Neural cell (in vitro differentiated cells): ENCODE measurements at regions not wholly inside any gene's neighbourhood (a gene's known extent, or its start where the extent isn't known, plus 50 kb on each side); places are given as distances from the start of the nearest gene placed in this dataset.
"Not testable (repeated sequence)": the region's sequence is repeated elsewhere in the genome, so short reads cannot be mapped to it uniquely, and the experiment has no call there.

Source experiments
- H2AFZ ChIP-seq: fragments of 200-600, 300-800 bp; sonication (generic), shearing (Covaris generic); 2 replicates; pipeline ENCODE4 v1.6.0; 2014; ENCODE audit warnings: low read depth, mild to moderate bottlenecking, antibody characterized with exemption, low read length, moderate library complexity
- H3F3A ChIP-seq: fragments of 200-600 bp; shearing (Covaris generic); 2 replicates; pipeline ENCODE4 v1.6.1; 2016; ENCODE audit warnings: mild to moderate bottlenecking, moderate library complexity, mixed read lengths, antibody characterized with exemption, low read length; ENCODE audit not compliant: insufficient read depth, poor library complexity, severe bottlenecking
- H3K27ac ChIP-seq: fragments of 200-600, 300-800 bp; sonication (generic), shearing (Covaris generic); 2 replicates; pipeline ENCODE4 v1.5.1; 2014; ENCODE audit warnings: mild to moderate bottlenecking, low read length, moderate library complexity
- H3K27me3 ChIP-seq: fragments of 300-800, 200-600 bp; sonication (generic), shearing (Covaris generic); 2 replicates; pipeline ENCODE4 v1.6.0; 2014; ENCODE audit warnings: mild to moderate bottlenecking, low read depth, low read length, moderate library complexity; ENCODE audit not compliant: insufficient read depth
- H3K36me3 ChIP-seq: fragments of 300-800, 200-600 bp; sonication (generic), shearing (Covaris generic); 2 replicates; pipeline ENCODE4 v1.5.1; 2014; ENCODE audit warnings: mild to moderate bottlenecking, antibody characterized with exemption, low read length, moderate library complexity; ENCODE audit not compliant: insufficient read depth
- H3K4me2 ChIP-seq: fragments of 300-800, 200-600 bp; sonication (generic), shearing (Covaris generic); 2 replicates; pipeline ENCODE4 v1.6.0; 2014; ENCODE audit warnings: mild to moderate bottlenecking, low read length
- H3K4me3 ChIP-seq: fragments of 300-800, 200-600 bp; sonication (generic), shearing (Covaris generic); 2 replicates; pipeline ENCODE4 v1.5.1; 2014; ENCODE audit warnings: mild to moderate bottlenecking, low read length, moderate library complexity
- H3K79me2 ChIP-seq: fragments of 200-600 bp; shearing (Covaris generic); replicated peaks from 2 replicates; pipeline ENCODE4 v1.6.0; 2014; ENCODE audit warnings: mild to moderate bottlenecking, low read length, moderate library complexity; ENCODE audit not compliant: insufficient read depth
- H3K9ac ChIP-seq: fragments of 300-800, 200-600 bp; sonication (generic), shearing (Covaris generic); 2 replicates; pipeline ENCODE4 v1.6.1; 2016; ENCODE audit warnings: mild to moderate bottlenecking, low read length, mixed read lengths
- H3K9me2 ChIP-seq: fragments of 200-600 bp; shearing (Covaris generic); 2 replicates; pipeline ENCODE4 v1.6.1; 2016; ENCODE audit warnings: mild to moderate bottlenecking, low read length, mixed read lengths; ENCODE audit not compliant: insufficient read depth
- H3K9me3 ChIP-seq: fragments of 200-600, 300-800 bp; sonication (generic), shearing (Covaris generic); 2 replicates; pipeline ENCODE4 v1.6.1; 2016; ENCODE audit warnings: mild to moderate bottlenecking, mixed run types, low read length, moderate library complexity, mixed read lengths
- H4K20me1 ChIP-seq: fragments of 200-600 bp; shearing (Covaris generic); 2 replicates; pipeline ENCODE4 v1.6.1; 2016; ENCODE audit warnings: mild to moderate bottlenecking, mixed run types; ENCODE audit not compliant: insufficient read depth
- EP300 ChIP-seq: fragments of 450-650 bp; conservative IDR thresholded peaks from 2 replicates; pipeline ENCODE4 v1.6.1; 2014; ENCODE audit warnings: antibody characterized with exemption, mild to moderate bottlenecking, moderate library complexity; ENCODE audit not compliant: poor library complexity, severe bottlenecking
- EZH2 ChIP-seq: fragments of 200-600, 300-800 bp; shearing (Covaris generic), sonication (generic); IDR thresholded peaks from 2 replicates; pipeline ENCODE4 v1.6.1; 2014; ENCODE audit warnings: antibody characterized with exemption, low read length, borderline replicate concordance, mild to moderate bottlenecking; ENCODE audit not compliant: insufficient read depth, poor library complexity, severe bottlenecking
- MXI1 ChIP-seq: fragments of 450-650 bp; conservative IDR thresholded peaks from 2 replicates; pipeline ENCODE4 v1.6.1; 2014; ENCODE audit warnings: antibody characterized with exemption, mild to moderate bottlenecking; ENCODE audit not compliant: poor library complexity, severe bottlenecking
- POLR2AphosphoS5 ChIP-seq: IDR thresholded peaks from 2 replicates; pipeline ENCODE4 v1.6.1; 2012
- RAD21 ChIP-seq: fragments of 450-650 bp; conservative IDR thresholded peaks from 2 replicates; pipeline ENCODE4 v1.6.1; 2014; ENCODE audit warnings: antibody characterized with exemption, mild to moderate bottlenecking, moderate library complexity
- SMC3 ChIP-seq: fragments of 450-650 bp; conservative IDR thresholded peaks from 2 replicates; pipeline ENCODE4 v1.6.1; 2014; ENCODE audit warnings: antibody characterized with exemption, mild to moderate bottlenecking, moderate library complexity; ENCODE audit not compliant: poor library complexity
- TAF1 ChIP-seq: IDR thresholded peaks from 2 replicates; pipeline ENCODE4 v1.6.1; 2012; ENCODE audit warnings: low read depth
- TF ChIP-seq, protein P1 (sequence below): IDR thresholded peaks from 2 replicates; pipeline ENCODE4 v1.6.1; 2012; ENCODE audit warnings: borderline replicate concordance
- TF ChIP-seq, protein P2 (sequence below): fragments of 450-650 bp; IDR thresholded peaks from 2 replicates; pipeline ENCODE4 v1.5.1; 2014; ENCODE audit warnings: antibody characterized with exemption, mild to moderate bottlenecking, moderate library complexity; ENCODE audit not compliant: poor library complexity, severe bottlenecking

- no peak overlapping the region for H3K27ac ChIP-seq
- H3K9me2 ChIP-seq, result no peaks in the 10 kb centered on the region
- H3K4me3 ChIP-seq, result no peak overlapping the region
- no peaks in the 10 kb centered on the region for H3K79me2 ChIP-seq
- H3K9ac ChIP-seq, result no peak overlapping the region
- no peaks in the 10 kb centered on the region for H4K20me1 ChIP-seq
- H2AFZ ChIP-seq, result no peak overlapping the region
- H3F3A ChIP-seq, result no peaks in the 10 kb centered on the region
- no peak overlapping the region for H3K4me2 ChIP-seq
- no peaks in the 10 kb centered on the region for H3K9me3 ChIP-seq
- TF ChIP-seq RAD21, result no peak
- TF ChIP-seq EP300, result no peak
- TF ChIP-seq POLR2AphosphoS5, result no peak
- TF ChIP-seq, protein P1, sequence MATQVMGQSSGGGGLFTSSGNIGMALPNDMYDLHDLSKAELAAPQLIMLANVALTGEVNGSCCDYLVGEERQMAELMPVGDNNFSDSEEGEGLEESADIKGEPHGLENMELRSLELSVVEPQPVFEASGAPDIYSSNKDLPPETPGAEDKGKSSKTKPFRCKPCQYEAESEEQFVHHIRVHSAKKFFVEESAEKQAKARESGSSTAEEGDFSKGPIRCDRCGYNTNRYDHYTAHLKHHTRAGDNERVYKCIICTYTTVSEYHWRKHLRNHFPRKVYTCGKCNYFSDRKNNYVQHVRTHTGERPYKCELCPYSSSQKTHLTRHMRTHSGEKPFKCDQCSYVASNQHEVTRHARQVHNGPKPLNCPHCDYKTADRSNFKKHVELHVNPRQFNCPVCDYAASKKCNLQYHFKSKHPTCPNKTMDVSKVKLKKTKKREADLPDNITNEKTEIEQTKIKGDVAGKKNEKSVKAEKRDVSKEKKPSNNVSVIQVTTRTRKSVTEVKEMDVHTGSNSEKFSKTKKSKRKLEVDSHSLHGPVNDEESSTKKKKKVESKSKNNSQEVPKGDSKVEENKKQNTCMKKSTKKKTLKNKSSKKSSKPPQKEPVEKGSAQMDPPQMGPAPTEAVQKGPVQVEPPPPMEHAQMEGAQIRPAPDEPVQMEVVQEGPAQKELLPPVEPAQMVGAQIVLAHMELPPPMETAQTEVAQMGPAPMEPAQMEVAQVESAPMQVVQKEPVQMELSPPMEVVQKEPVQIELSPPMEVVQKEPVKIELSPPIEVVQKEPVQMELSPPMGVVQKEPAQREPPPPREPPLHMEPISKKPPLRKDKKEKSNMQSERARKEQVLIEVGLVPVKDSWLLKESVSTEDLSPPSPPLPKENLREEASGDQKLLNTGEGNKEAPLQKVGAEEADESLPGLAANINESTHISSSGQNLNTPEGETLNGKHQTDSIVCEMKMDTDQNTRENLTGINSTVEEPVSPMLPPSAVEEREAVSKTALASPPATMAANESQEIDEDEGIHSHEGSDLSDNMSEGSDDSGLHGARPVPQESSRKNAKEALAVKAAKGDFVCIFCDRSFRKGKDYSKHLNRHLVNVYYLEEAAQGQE, result no peak
- no peak for TF ChIP-seq EZH2
- TF ChIP-seq, protein P2, sequence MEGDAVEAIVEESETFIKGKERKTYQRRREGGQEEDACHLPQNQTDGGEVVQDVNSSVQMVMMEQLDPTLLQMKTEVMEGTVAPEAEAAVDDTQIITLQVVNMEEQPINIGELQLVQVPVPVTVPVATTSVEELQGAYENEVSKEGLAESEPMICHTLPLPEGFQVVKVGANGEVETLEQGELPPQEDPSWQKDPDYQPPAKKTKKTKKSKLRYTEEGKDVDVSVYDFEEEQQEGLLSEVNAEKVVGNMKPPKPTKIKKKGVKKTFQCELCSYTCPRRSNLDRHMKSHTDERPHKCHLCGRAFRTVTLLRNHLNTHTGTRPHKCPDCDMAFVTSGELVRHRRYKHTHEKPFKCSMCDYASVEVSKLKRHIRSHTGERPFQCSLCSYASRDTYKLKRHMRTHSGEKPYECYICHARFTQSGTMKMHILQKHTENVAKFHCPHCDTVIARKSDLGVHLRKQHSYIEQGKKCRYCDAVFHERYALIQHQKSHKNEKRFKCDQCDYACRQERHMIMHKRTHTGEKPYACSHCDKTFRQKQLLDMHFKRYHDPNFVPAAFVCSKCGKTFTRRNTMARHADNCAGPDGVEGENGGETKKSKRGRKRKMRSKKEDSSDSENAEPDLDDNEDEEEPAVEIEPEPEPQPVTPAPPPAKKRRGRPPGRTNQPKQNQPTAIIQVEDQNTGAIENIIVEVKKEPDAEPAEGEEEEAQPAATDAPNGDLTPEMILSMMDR, result no peak
- no peak for TF ChIP-seq TAF1
- TF ChIP-seq SMC3, result no peak
- TF ChIP-seq MXI1, result no peak
- H3K27me3 ChIP-seq, result no peaks in the 10 kb centered on the region
- H3K36me3 ChIP-seq, result no peaks in the 10 kb centered on the region
These were observed 2662.9 kb upstream of the PCDH20 start for GRCh38 chr13:64078480-64078936.

DNA sequence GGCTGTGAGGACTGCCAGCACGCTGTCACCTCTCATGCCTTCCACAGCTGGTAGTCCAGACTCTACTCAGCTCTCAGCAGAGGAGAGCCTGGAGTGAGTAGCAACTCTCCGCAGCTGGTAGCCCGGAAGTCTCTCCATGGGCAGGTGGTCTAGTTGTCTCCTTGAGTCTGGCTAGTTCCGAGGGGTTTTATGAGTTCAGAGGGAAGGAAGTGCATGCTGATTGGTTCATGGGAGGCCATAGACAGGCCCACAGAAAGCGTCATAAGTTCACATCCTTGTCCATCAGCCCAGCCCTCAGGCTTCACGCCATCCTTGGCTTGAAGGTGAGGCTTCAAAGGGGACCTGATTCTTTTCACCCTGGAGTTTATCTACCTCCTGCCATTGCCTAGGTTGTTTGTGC is 2662.4 kb upstream of the PCDH20 start:
- Histone ChIP-seq H4K20me1 (no peaks in the 10 kb centered on the region), H2AFZ (no peak overlapping the region), H3K4me3 (no peak overlapping the region), H3K9ac (no peak overlapping the region), H3K9me2 (no peaks in the 10 kb centered on the region), H3K36me3 (no peaks in the 10 kb centered on the region), H3K4me2 (no peak overlapping the region), H3K27me3 (no peaks in the 10 kb centered on the region), H3K9me3 (no peaks in the 10 kb centered on the region), H3K27ac (no peak overlapping the region), H3K79me2 (no peaks in the 10 kb centered on the region), H3F3A (no peaks in the 10 kb centered on the region)
- no peak for TF ChIP-seq TAF1
- no peak for TF ChIP-seq POLR2AphosphoS5
- no peak for TF ChIP-seq RAD21
- TF ChIP-seq, protein P2, result no peak
- TF ChIP-seq MXI1, result no peak
- TF ChIP-seq, protein P1, result no peak
- TF ChIP-seq EZH2, result no peak
- no peak for TF ChIP-seq SMC3
- TF ChIP-seq EP300, result no peak

DNA sequence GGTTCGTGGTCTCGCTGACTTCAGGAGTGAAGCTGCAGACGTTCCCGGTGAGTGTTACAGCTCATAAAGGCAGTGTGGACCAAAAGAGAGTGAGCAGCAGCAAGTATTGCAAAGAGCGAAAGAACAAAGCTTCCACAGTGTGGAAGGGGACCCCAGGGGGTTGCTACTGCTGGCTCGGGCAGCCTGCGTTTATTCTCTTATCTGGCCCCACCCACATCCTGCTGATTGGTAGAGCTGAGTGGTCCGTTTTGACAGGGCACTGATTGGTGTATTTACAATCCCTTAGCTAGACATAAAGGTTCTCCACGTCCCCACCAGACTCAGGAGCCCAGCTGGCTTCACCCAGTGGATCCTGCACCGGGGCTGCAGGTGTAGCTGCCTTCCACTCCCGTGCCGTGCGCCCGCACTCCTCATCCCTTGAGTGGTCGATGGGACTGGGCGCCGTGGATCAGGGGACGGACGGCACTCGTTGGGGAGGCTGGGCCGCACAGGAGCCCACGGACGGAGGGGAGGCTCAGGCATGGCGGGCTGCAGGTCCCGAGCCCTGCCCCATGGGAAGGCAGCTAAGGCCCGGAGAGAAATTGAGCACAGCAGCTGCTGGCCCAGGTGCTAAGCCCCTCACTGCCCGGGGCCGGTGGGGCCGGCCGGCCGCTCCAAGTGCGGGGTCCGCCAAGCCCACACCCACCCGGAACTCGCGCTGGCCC is 2661.6 kb upstream of the PCDH20 start:
- H3F3A ChIP-seq, H3K36me3 ChIP-seq, H3K27ac ChIP-seq, H3K9me2 ChIP-seq, H3K9ac ChIP-seq, H2AFZ ChIP-seq, H4K20me1 ChIP-seq, H3K9me3 ChIP-seq, H3K4me3 ChIP-seq, H3K4me2 ChIP-seq, H3K27me3 ChIP-seq, H3K79me2 ChIP-seq: not testable (repeated sequence)
